ENCODE measurements at regions not wholly inside any gene's neighbourhood (a gene's known extent, or its start where the extent isn't known, plus 50 kb on each side); places are given as distances from the start of the nearest gene placed in this dataset.

DNA sequence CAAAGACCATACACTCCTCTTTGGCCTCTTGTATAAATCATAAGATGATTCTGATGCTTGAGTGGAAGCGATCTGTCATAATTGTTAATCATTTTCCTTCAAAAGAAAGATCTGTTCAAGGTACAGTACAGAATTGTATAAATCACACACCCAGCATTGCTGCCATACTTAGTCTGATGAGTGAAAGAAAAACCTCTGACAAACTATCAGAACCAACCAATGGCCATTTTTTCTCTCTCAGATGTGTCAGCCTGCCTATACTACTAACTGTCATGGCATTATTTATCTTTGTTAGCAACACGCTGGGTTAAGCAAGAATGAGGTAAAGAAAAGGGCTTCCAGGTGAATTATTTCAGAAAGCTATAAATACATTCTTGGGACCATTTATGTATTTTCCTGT, 1112.7 kb upstream of the TENM4 start:
- WGBS (ENCODE audit: extremely low coverage, insufficient read length, low lambda C conversion rate) = no CpG with 5 or more reads among the region's 2 CpGs
- Histone ChIP-seq H3T11ph (ENCODE audit: low read length) (no peak overlapping the region), H2BK20ac (ENCODE audit: low read depth, low read length, poor library complexity, severe bottlenecking) (no peak overlapping the region), H2BK120ac (ENCODE audit: low read depth, low read length, poor library complexity, severe bottlenecking) (no peak overlapping the region), H3K9ac (ENCODE audit: extremely low read depth, insufficient read length, low read length) (no peak overlapping the region), H4K20me1 (ENCODE audit: control insufficient read depth, insufficient read depth, insufficient read length) (no peaks in the 10 kb centered on the region), H2BK5ac (ENCODE audit: insufficient read length, low read length) (no peak overlapping the region), H3K79me1 (ENCODE audit: insufficient read depth, low read depth, low read length, poor library complexity, severe bottlenecking) (no peaks in the 10 kb centered on the region), H3K56ac (ENCODE audit: insufficient read length, low read depth, low read length) (no peak overlapping the region), H3K4ac (ENCODE audit: low read depth, low read length) (no peak overlapping the region), H3K4me2 (ENCODE audit: insufficient read depth, insufficient read length, low read length) (no peak overlapping the region), H2BK12ac (ENCODE audit: insufficient read length, low read depth, low read length) (no peak overlapping the region), H4K5ac (ENCODE audit: insufficient read length, low read depth, low read length) (no peak overlapping the region), H2AFZ (ENCODE audit: low read length) (no peak overlapping the region), H3K23me2 (ENCODE audit: insufficient read length, low read depth, low read length, poor library complexity, severe bottlenecking) (no peaks in the 10 kb centered on the region), H3K79me2 (ENCODE audit: insufficient read depth, low read length) (no peaks in the 10 kb centered on the region), H3K4me1 (ENCODE audit: insufficient read depth, low read length) (no peaks in the 10 kb centered on the region), H3K14ac (ENCODE audit: insufficient read depth, low read length) (no peak overlapping the region), H3K18ac (ENCODE audit: insufficient read length, low read depth, low read length) (no peak overlapping the region), H3K23ac (ENCODE audit: insufficient read length, low read depth, low read length) (no peak overlapping the region), H4K91ac (ENCODE audit: insufficient read length, low read depth, low read length) (no peak overlapping the region), H2AK5ac (ENCODE audit: insufficient read length, low read length) (no peak overlapping the region), H3K27ac (ENCODE audit: insufficient read length, low read depth, low read length) (no peak overlapping the region), H2BK15ac (ENCODE audit: low read depth, low read length) (no peak overlapping the region), H4K8ac (replicated peaks; ENCODE audit: insufficient read length, low read depth, low read length) (no peak overlapping the region), H3K27me3 (ENCODE audit: insufficient read depth, low read length) (no peaks in the 10 kb centered on the region), H3K9me3 (ENCODE audit: control insufficient read depth, low read depth, low read length) (no peaks in the 10 kb centered on the region)
- TF ChIP-seq, protein P1, sequence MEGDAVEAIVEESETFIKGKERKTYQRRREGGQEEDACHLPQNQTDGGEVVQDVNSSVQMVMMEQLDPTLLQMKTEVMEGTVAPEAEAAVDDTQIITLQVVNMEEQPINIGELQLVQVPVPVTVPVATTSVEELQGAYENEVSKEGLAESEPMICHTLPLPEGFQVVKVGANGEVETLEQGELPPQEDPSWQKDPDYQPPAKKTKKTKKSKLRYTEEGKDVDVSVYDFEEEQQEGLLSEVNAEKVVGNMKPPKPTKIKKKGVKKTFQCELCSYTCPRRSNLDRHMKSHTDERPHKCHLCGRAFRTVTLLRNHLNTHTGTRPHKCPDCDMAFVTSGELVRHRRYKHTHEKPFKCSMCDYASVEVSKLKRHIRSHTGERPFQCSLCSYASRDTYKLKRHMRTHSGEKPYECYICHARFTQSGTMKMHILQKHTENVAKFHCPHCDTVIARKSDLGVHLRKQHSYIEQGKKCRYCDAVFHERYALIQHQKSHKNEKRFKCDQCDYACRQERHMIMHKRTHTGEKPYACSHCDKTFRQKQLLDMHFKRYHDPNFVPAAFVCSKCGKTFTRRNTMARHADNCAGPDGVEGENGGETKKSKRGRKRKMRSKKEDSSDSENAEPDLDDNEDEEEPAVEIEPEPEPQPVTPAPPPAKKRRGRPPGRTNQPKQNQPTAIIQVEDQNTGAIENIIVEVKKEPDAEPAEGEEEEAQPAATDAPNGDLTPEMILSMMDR (conservative IDR thresholded peaks at IDR 0.05) = no peak
- no peak overlapping the region for H3K27ac Mint-ChIP-seq
- no peaks in the 10 kb centered on the region for H3K27me3 Mint-ChIP-seq (ENCODE audit: low read depth)
- H3K9me3 Mint-ChIP-seq = no peaks in the 10 kb centered on the region
- no peak for DNase-seq
- H3K4me1 Mint-ChIP-seq = no peaks in the 10 kb centered on the region; a peak in 1 of 4 replicates
- H3K4me3 Mint-ChIP-seq = no peak overlapping the region
- no peaks in the 10 kb centered on the region for H3K36me3 Mint-ChIP-seq (ENCODE audit: insufficient read depth in 1 of 3, low read depth in 3 of 3)

Measured in H9 (cell line).